Mesothelial cell of epicardium (in vitro differentiated cells): ENCODE measurements at regions not wholly inside any gene's neighbourhood (a gene's known extent, or its start where the extent isn't known, plus 50 kb on each side); places are given as distances from the start of the nearest gene placed in this dataset.

Source experiments
- DNase-seq, 2 experiments: peaks; one replicate each; pipeline ENCODE4 v3.0.0; 2021; ENCODE audit warnings: low spot score in 2 of 2; ENCODE audit not compliant: unreplicated experiment in 2 of 2
- H3K27ac Mint-ChIP-seq: 2 replicates; pipeline ENCODE4 v1.8.0; 2021; ENCODE audit warnings: mixed read lengths
- H3K27me3 Mint-ChIP-seq: 2 replicates; pipeline ENCODE4 v1.8.0; 2021; ENCODE audit warnings: low read depth, mixed read lengths
- H3K36me3 Mint-ChIP-seq: 2 replicates; pipeline ENCODE4 v1.8.0; 2021; ENCODE audit warnings: mixed read lengths
- H3K4me1 Mint-ChIP-seq: 2 replicates; pipeline ENCODE4 v1.8.0; 2021; ENCODE audit warnings: mixed read lengths
- H3K4me3 Mint-ChIP-seq: 2 replicates; pipeline ENCODE4 v1.8.0; 2021; ENCODE audit warnings: mild to moderate bottlenecking, moderate library complexity, mixed read lengths
- H3K9me3 Mint-ChIP-seq: 2 replicates; pipeline ENCODE4 v1.8.0; 2021; ENCODE audit warnings: mixed read lengths
- TF ChIP-seq, protein P1 (sequence below): fragments of 200-600 bp; sonication (generic); IDR thresholded peaks from one replicate; pipeline ENCODE4 v1.5.0; 2021; ENCODE audit warnings: antibody characterized with exemption; ENCODE audit not compliant: unreplicated experiment

DNA sequence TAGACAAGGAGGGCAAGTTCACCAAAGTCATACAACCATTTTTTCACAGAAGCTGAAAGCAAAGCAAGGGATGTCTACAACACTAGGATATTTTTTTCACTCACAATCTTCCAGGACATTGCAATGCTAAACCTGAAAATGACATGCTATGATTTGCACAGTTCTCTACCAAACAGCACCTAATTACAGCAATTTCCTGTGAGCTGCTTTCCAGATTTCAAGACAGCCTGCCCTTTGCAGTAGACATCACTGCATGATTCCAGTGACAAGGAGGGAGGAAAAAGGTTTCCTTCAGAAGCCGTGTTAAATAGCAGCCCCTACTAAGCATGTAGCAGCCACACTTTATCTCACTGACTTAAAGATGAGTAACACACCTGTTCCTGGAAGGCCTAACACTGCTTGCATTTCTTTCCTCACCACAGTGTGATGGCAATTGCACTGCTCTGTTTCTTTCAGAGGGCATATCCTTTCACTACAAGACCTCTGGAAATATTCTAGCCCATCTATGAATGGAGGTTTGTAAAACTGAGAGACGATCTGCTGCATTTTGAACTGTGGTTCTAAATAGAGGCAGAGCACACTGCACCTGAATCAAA lies 97.1 kb downstream of the DUSP10 start:
- no peak overlapping the region for H3K4me3 Mint-ChIP-seq
- peaks cover 3% of the 10 kb centered on the region for H3K9me3 Mint-ChIP-seq
- TF ChIP-seq, protein P1, sequence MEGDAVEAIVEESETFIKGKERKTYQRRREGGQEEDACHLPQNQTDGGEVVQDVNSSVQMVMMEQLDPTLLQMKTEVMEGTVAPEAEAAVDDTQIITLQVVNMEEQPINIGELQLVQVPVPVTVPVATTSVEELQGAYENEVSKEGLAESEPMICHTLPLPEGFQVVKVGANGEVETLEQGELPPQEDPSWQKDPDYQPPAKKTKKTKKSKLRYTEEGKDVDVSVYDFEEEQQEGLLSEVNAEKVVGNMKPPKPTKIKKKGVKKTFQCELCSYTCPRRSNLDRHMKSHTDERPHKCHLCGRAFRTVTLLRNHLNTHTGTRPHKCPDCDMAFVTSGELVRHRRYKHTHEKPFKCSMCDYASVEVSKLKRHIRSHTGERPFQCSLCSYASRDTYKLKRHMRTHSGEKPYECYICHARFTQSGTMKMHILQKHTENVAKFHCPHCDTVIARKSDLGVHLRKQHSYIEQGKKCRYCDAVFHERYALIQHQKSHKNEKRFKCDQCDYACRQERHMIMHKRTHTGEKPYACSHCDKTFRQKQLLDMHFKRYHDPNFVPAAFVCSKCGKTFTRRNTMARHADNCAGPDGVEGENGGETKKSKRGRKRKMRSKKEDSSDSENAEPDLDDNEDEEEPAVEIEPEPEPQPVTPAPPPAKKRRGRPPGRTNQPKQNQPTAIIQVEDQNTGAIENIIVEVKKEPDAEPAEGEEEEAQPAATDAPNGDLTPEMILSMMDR, result no peak
- DNase-seq, result no peak
- H3K27ac Mint-ChIP-seq, result no peak overlapping the region
- peaks cover 5% of the 10 kb centered on the region for H3K4me1 Mint-ChIP-seq
- H3K27me3 Mint-ChIP-seq, result no peaks in the 10 kb centered on the region
- H3K36me3 Mint-ChIP-seq, result no peaks in the 10 kb centered on the region

DNA sequence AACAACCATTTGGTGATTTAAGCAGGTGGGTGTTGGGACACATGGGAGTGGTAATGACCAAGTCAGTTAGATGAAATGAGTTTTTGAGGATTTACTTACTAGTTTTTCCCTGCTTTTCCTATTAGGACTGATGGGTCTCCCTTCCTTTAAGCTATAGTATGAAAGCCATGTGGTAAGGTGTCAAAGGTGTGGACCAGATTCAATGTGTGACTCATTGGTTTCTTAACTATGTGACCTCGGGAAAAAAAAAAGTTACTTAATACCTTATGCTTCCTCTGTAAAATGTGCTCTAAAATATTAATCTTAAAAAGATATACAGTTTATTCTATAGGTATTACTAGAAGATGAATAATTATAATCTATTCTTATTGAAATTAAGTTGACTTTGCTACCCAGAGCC lies 93.7 kb downstream of the DUSP10 start:
- no peak for DNase-seq
- H3K27me3 Mint-ChIP-seq, result no peaks in the 10 kb centered on the region
- peaks cover 3% of the 10 kb centered on the region for H3K9me3 Mint-ChIP-seq
- H3K4me1 Mint-ChIP-seq, result peaks cover 5% of the 10 kb centered on the region
- no peak overlapping the region for H3K27ac Mint-ChIP-seq
- TF ChIP-seq, protein P1, result no peak
- H3K36me3 Mint-ChIP-seq, result no peaks in the 10 kb centered on the region
- no peak overlapping the region for H3K4me3 Mint-ChIP-seq
